GM12878 (cell line): ENCODE measurements at regions not wholly inside any gene's neighbourhood (a gene's known extent, or its start where the extent isn't known, plus 50 kb on each side); places are given as distances from the start of the nearest gene placed in this dataset.
"Not testable (repeated sequence)": the region's sequence is repeated elsewhere in the genome, so short reads cannot be mapped to it uniquely, and the experiment has no call there.

Experiments
- ATAC-seq: fragments of 200-7000 bp; cut with Tn5 transposase; 3 replicates; pipeline ENCODE4 v1.9.1; 2020; ENCODE audit warnings: mild to moderate bottlenecking, moderate library complexity
- BruUV-seq: library from RNA; stranded (reverse); fragments of 400-500 nt; replicated peaks from 2 replicates; lab custom pipeline; 2021; lab: Mats Ljungman, UMichigan
- CTCF ChIA-PET: fragments of 300-600 bp; sonication (Branson Sonifier 250); formaldehyde crosslinking; extraction: SDS; loops from one replicate; lab custom pipeline; 2021; ENCODE audit warnings: inconsistent platforms; lab: Yijun Ruan, JAX
- POLR2A ChIA-PET: fragments of 350-600 bp; formaldehyde crosslinking; extraction: SDS; loops from one replicate; lab custom pipeline; 2021; ENCODE audit warnings: inconsistent platforms; lab: Charles Lee
- RAD21 ChIA-PET: fragments of 300-600 bp; sonication (Branson Sonifier 250); formaldehyde crosslinking; loops from one replicate; lab custom pipeline; 2023; ENCODE audit warnings: antibody characterized with exemption; ENCODE audit not compliant: unreplicated experiment; lab: Charles Lee
- SMC1A ChIA-PET: fragments of 300-600 bp; sonication (Branson Sonifier 250); formaldehyde crosslinking; loops from one replicate; lab custom pipeline; 2023; ENCODE audit not compliant: unreplicated experiment, uncharacterized antibody; lab: Charles Lee
- DNase-seq: peaks from one replicate; pipeline ENCODE4 v3.0.0-alpha.2; 2011; ENCODE audit warnings: low read depth, low spot score
- FAIRE-seq: peaks from 3 replicates; lab custom pipeline; 2011; peaks lifted over from hg19 to GRCh38; lab: Jason Lieb, UNC
- H2AFZ ChIP-seq: 2 replicates; pipeline ENCODE4 v1.6.0; 2011; ENCODE audit warnings: low read depth, low read length, control low read depth; ENCODE audit not compliant: control insufficient read depth
- H3K27ac ChIP-seq: 2 replicates; pipeline ENCODE4 v1.5.1; 2011; ENCODE audit warnings: control low read depth; ENCODE audit not compliant: control insufficient read depth, insufficient read depth
- H3K27me3 ChIP-seq, 2 experiments: replicated peaks in 1 of 2; 2 replicates each; pipeline versions ENCODE4 v1.6.0 to v1.6.1; 2011; ENCODE audit warnings: low read length in 1 of 2; ENCODE audit not compliant: control insufficient read depth in 2 of 2, insufficient read depth in 2 of 2
- H3K36me3 ChIP-seq, 2 experiments: 2 replicates each; pipeline ENCODE4 v1.5.1; 2011; ENCODE audit warnings: low read length in 1 of 2; ENCODE audit not compliant: control insufficient read depth in 2 of 2, insufficient read depth in 2 of 2
- H3K4me1 ChIP-seq: 2 replicates; pipeline ENCODE4 v1.6.1; 2011; ENCODE audit warnings: mild to moderate bottlenecking, low read length, moderate library complexity, mixed read lengths; ENCODE audit not compliant: control insufficient read depth, insufficient read depth
- H3K4me2 ChIP-seq: 2 replicates; pipeline ENCODE4 v1.6.0; 2011; ENCODE audit warnings: control low read depth; ENCODE audit not compliant: control insufficient read depth, insufficient read depth
- H3K4me3 ChIP-seq: fragments of 200-600 bp; sonication (generic); 2 replicates; pipeline ENCODE4 v1.5.1; 2016
- H3K79me2 ChIP-seq: 2 replicates; pipeline ENCODE4 v1.6.0; 2011; ENCODE audit warnings: low read length; ENCODE audit not compliant: control insufficient read depth, insufficient read depth
- H3K9ac ChIP-seq: 2 replicates; pipeline ENCODE4 v1.8.0; 2011; ENCODE audit warnings: low read length, control low read depth, mixed read lengths; ENCODE audit not compliant: control insufficient read depth, insufficient read depth
- H3K9me3 ChIP-seq: replicated peaks from 3 replicates; pipeline ENCODE4 v1.5.1; 2011; ENCODE audit warnings: mild to moderate bottlenecking, low read length; ENCODE audit not compliant: control insufficient read depth, insufficient read depth
- H4K20me1 ChIP-seq: 2 replicates; pipeline ENCODE4 v1.6.0; 2011; ENCODE audit not compliant: control insufficient read depth, insufficient read depth
- DPF2 ChIP-seq: fragments of 450-650 bp; IDR thresholded peaks from 2 replicates; pipeline ENCODE4 v1.6.1; 2017; ENCODE audit warnings: mild to moderate bottlenecking
- EP300 ChIP-seq, 2 experiments: fragments of 150-350 bp in 1 of 2; IDR thresholded peaks; 2 replicates each; pipeline ENCODE4 v1.6.1; 2011 to 2012; ENCODE audit warnings: low read depth in 2 of 2, low read length in 2 of 2, borderline replicate concordance in 1 of 2, improper control_type of control experiment in 1 of 2, inconsistent platforms in 1 of 2; ENCODE audit not compliant: control insufficient read depth in 1 of 2
- ESRRA ChIP-seq: IDR thresholded peaks from 2 replicates; pipeline ENCODE4 v1.6.1; 2012; ENCODE audit warnings: mild to moderate bottlenecking, low read length, improper control_type of control experiment
- GATAD2B ChIP-seq: fragments of 450-650 bp; conservative IDR thresholded peaks from 2 replicates; pipeline ENCODE4 v1.6.1; 2017; ENCODE audit warnings: low read depth, mild to moderate bottlenecking, moderate library complexity
- JUNB ChIP-seq: IDR thresholded peaks from 2 replicates; pipeline ENCODE4 v1.6.1; 2016; ENCODE audit warnings: antibody characterized with exemption, mild to moderate bottlenecking
- MEF2B ChIP-seq: fragments of 450-650 bp; IDR thresholded peaks from 2 replicates; pipeline ENCODE4 v1.6.1; 2018; ENCODE audit warnings: mild to moderate bottlenecking, moderate library complexity; ENCODE audit not compliant: partially characterized antibody, poor library complexity, severe bottlenecking
- MXI1 ChIP-seq: fragments of 150-350 bp; IDR thresholded peaks from 2 replicates; pipeline ENCODE4 v1.6.1; 2011; ENCODE audit warnings: low read depth, mild to moderate bottlenecking, inconsistent platforms, low read length, improper control_type of control experiment
- NFIC ChIP-seq: IDR thresholded peaks from 2 replicates; pipeline ENCODE4 v1.6.1; 2012; ENCODE audit warnings: low read depth, mild to moderate bottlenecking, inconsistent platforms, low read length, moderate library complexity
- POLR2AphosphoS2 ChIP-seq: IDR thresholded peaks from 2 replicates; pipeline ENCODE4 v1.6.1; 2011; ENCODE audit warnings: low read depth, mild to moderate bottlenecking, low read length, improper control_type of control experiment, moderate library complexity
- POU2F2 ChIP-seq: IDR thresholded peaks from 3 replicates; pipeline ENCODE4 v1.6.1; 2011; ENCODE audit warnings: low read depth, mild to moderate bottlenecking, low read length, borderline replicate concordance
- RAD21 ChIP-seq: IDR thresholded peaks from 2 replicates; pipeline ENCODE4 v1.6.1; 2011; ENCODE audit warnings: mild to moderate bottlenecking, low read depth, low read length, moderate library complexity; ENCODE audit not compliant: insufficient read depth
- SREBF1 ChIP-seq: IDR thresholded peaks from 2 replicates; pipeline ENCODE4 v1.6.1; 2012; ENCODE audit warnings: mild to moderate bottlenecking, low read length
- SRF ChIP-seq, 2 experiments: IDR thresholded peaks; 2 replicates each; pipeline ENCODE4 v1.6.1; 2011; ENCODE audit warnings: low read depth in 2 of 2, low read length in 2 of 2, mild to moderate bottlenecking in 1 of 2, moderate library complexity in 1 of 2
- STAT1 ChIP-seq: fragments of 450-650 bp; conservative IDR thresholded peaks from 2 replicates; pipeline ENCODE4 v1.6.1; 2014; ENCODE audit warnings: antibody characterized with exemption, mild to moderate bottlenecking
- STAT3 ChIP-seq: IDR thresholded peaks from 2 replicates; pipeline ENCODE4 v1.6.1; 2011; ENCODE audit warnings: low read depth, low read length, improper control_type of control experiment
- ZNF217 ChIP-seq: fragments of 450-650 bp; IDR thresholded peaks from 2 replicates; pipeline ENCODE4 v1.6.1; 2017; ENCODE audit warnings: antibody characterized with exemption, mild to moderate bottlenecking
- ZNF274 ChIP-seq: IDR thresholded peaks from one replicate; pipeline ENCODE4 v1.8.0; 2011; ENCODE audit not compliant: insufficient read length, insufficient read depth
- ZSCAN29 ChIP-seq: fragments of 450-650 bp; IDR thresholded peaks from 2 replicates; pipeline ENCODE4 v1.6.1; 2017; ENCODE audit warnings: mild to moderate bottlenecking, moderate library complexity
- WGBS: methylation state at CpG from one replicate; pipeline ENCODE4 v1.1.6; 2016; ENCODE audit warnings: low lambda C conversion rate; ENCODE audit not compliant: insufficient replicate concordance, insufficient coverage; ENCODE audit errors: missing lambda C conversion rate; 5-methylcytosine and 5-hydroxymethylcytosine counted together
- in situ Hi-C: fragments of 300-500 bp; cut with MboI; formaldehyde crosslinking; loops from 9 replicates; pipeline ENCODE4 v1.14.3; 2018; ENCODE audit warnings: mixed read lengths
- intact Hi-C: fragments of 100-400 bp; cut with micrococcal nuclease; formaldehyde crosslinking; loops from one replicate; pipeline ENCODE4 v1.14.2; 2022; ENCODE audit not compliant: unreplicated experiment
- TF ChIP-seq, protein P1 (sequence below): IDR thresholded peaks from 2 replicates; pipeline ENCODE4 v1.6.1; 2011; ENCODE audit warnings: borderline replicate concordance, low read depth, mild to moderate bottlenecking, moderate library complexity, mixed read lengths, low read length; ENCODE audit not compliant: insufficient read depth; ENCODE audit errors: extremely low read length

DNA sequence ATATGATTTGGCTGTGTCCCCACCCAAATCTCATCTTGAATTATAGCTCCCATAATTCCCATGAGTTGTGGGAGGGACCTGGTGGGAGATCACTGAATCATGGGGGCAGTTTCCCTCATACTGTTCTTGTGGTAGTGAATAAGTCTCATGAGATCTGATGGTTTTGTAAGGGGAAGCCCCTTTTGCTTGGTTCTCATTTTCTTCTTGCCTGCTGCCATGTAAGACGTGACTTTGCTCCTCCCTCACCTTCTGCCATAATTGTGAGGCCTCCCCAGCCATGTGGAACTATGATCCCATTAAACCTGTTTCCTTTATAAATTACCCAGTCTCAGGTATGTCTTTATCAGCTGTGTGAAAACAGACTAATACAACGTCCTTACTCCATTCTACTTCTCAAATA is 108.5 kb upstream of the SCAF8 start:
- in situ Hi-C loops, H3K27me3 ChIP-seq, ATAC-seq, DNase-seq, BruUV-seq, H3K9ac ChIP-seq, H3K4me2 ChIP-seq, H3K36me3 ChIP-seq, H2AFZ ChIP-seq, H3K9me3 ChIP-seq, H3K27ac ChIP-seq, FAIRE-seq, H4K20me1 ChIP-seq: not testable (repeated sequence)
- WGBS = 15% methylated on average over 2 of the region's 2 CpGs
- 0 out of 2 replicates have a peak, but pooled peaks have one; percentile 26 for TF ChIP-seq ZNF217
- TF ChIP-seq MEF2B = peak; percentile 31
- TF ChIP-seq, all 136 proteins: peak for 2; not testable (repeated sequence) for 134
- intact Hi-C loops, POLR2A ChIA-PET, CTCF ChIA-PET, RAD21 ChIA-PET, H3K4me1 ChIP-seq, H3K79me2 ChIP-seq, H3K4me3 ChIP-seq, SMC1A ChIA-PET: not testable (repeated sequence)

- intact Hi-C loops (no loop called here), in situ Hi-C loops (no loop called here)
- Histone ChIP-seq H2AFZ (no peak overlapping the region), H3K4me2 (no peak overlapping the region), H3K79me2 (no peaks in the 10 kb centered on the region), H3K36me3 (no peaks in the 10 kb centered on the region), H3K27me3 (no peaks in the 10 kb centered on the region), H3K4me3 (no peak overlapping the region), H3K9me3 (peaks cover 5% of the 10 kb centered on the region), H3K9ac (no peak overlapping the region), H3K27ac (no peak overlapping the region), H4K20me1 (no peaks in the 10 kb centered on the region), H3K4me1 (no peaks in the 10 kb centered on the region)
- POLR2A ChIA-PET = no interaction called here
- CTCF ChIA-PET = no interaction called here
- no TSS peak for BruUV-seq
- RAD21 ChIA-PET = no interaction called here
- no peak for TF ChIP-seq MXI1
- no peak for TF ChIP-seq STAT1
- no peak for TF ChIP-seq ESRRA
- TF ChIP-seq EP300 (IDR thresholded peaks at IDR 0.05; ENCODE audit: borderline replicate concordance in 1 of 2, control insufficient read depth in 1 of 2, low read depth in 2 of 2, low read length in 2 of 2) = no peak
- TF ChIP-seq STAT3 = no peak
- TF ChIP-seq RAD21 = no peak
- TF ChIP-seq SRF (IDR thresholded peaks at IDR 0.05; ENCODE audit: low read depth in 2 of 2, low read length in 2 of 2) = no peak
- TF ChIP-seq POU2F2 = no peak
- no peak for TF ChIP-seq NFIC
- TF ChIP-seq GATAD2B = no peak
- TF ChIP-seq, protein P1, sequence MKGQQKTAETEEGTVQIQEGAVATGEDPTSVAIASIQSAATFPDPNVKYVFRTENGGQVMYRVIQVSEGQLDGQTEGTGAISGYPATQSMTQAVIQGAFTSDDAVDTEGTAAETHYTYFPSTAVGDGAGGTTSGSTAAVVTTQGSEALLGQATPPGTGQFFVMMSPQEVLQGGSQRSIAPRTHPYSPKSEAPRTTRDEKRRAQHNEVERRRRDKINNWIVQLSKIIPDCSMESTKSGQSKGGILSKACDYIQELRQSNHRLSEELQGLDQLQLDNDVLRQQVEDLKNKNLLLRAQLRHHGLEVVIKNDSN = no peak
- TF ChIP-seq JUNB = no peak
- TF ChIP-seq DPF2 = no peak
- no peak for TF ChIP-seq SREBF1
- TF ChIP-seq ZSCAN29 = no peak
- TF ChIP-seq POLR2AphosphoS2 = no peak
- TF ChIP-seq ZNF274 = no peak
- SMC1A ChIA-PET = no interaction called here
- no peak for ATAC-seq
- DNase-seq = no peak
- no peak for FAIRE-seq
- WGBS = 22% methylated on average over 3 of the region's 3 CpGs
Observed at GRCh38 chr6:154625721-154626120, 107.5 kb upstream of the SCAF8 start.
